Upper lobe of left lung (tissue), 4 donors: ENCODE measurements at regions not wholly inside any gene's neighbourhood (a gene's known extent, or its start where the extent isn't known, plus 50 kb on each side); places are given as distances from the start of the nearest gene placed in this dataset.

Source experiments
- EP300 ChIP-seq, 4 donors: sonication (generic); formaldehyde crosslinking; IDR thresholded peaks; one replicate each; pipeline ENCODE4 v1.5.1; 2017; ENCODE audit warnings: antibody characterized with exemption in 4 of 4, control low read depth in 2 of 4
- POLR2AphosphoS5 ChIP-seq, 2 donors: sonication (generic); formaldehyde crosslinking; IDR thresholded peaks; one replicate each; pipeline ENCODE4 v1.5.1; 2017; ENCODE audit warnings: antibody characterized with exemption in 2 of 2
- TF ChIP-seq, protein P1 (sequence below), 6 experiments: fragments of 450-650 bp in 4 of 6; fragments of 200-600 bp in 2 of 6; sonication (generic) in 2 of 6; IDR thresholded peaks; one replicate each; pipeline ENCODE4 v1.5.1; 2016 to 2019; ENCODE audit warnings: antibody characterized with exemption in 6 of 6

DNA sequence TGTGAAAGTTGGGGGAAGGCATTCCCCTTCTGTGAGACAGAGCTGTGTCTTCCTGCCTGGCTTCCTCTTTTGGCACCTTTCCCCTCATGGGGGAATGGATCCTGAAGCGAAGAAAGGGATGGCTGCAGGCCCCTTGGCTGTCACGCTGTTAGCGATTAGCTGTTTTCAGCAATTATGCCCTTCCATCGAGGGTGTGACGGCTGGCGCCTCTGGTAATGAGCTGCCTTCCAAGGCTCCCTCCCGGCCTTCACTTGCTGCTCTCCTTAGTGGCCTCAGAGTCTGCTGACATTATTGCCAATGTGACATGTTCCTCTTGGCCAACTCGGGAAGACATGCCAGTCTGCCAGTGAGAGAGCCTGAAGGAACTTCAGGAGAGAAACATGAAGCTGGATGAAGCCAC, 162.1 kb downstream of the ZIC5 start:
- TF ChIP-seq EP300 (IDR thresholded peaks at IDR 0.05) (no peak), POLR2AphosphoS5 (IDR thresholded peaks at IDR 0.05) (no peak)
- TF ChIP-seq, protein P1, sequence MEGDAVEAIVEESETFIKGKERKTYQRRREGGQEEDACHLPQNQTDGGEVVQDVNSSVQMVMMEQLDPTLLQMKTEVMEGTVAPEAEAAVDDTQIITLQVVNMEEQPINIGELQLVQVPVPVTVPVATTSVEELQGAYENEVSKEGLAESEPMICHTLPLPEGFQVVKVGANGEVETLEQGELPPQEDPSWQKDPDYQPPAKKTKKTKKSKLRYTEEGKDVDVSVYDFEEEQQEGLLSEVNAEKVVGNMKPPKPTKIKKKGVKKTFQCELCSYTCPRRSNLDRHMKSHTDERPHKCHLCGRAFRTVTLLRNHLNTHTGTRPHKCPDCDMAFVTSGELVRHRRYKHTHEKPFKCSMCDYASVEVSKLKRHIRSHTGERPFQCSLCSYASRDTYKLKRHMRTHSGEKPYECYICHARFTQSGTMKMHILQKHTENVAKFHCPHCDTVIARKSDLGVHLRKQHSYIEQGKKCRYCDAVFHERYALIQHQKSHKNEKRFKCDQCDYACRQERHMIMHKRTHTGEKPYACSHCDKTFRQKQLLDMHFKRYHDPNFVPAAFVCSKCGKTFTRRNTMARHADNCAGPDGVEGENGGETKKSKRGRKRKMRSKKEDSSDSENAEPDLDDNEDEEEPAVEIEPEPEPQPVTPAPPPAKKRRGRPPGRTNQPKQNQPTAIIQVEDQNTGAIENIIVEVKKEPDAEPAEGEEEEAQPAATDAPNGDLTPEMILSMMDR (IDR thresholded peaks at IDR 0.05): no peak
